ENCODE measurements at regions not wholly inside any gene's neighbourhood (a gene's known extent, or its start where the extent isn't known, plus 50 kb on each side); places are given as distances from the start of the nearest gene placed in this dataset.

GRCh38 chr20:52682237-52682636 lies 289.9 kb upstream of the TSHZ2 start:
- H2BK15ac ChIP-seq (ENCODE audit: low read depth, low read length), result no peak overlapping the region
- no peak overlapping the region for H2AK5ac ChIP-seq (ENCODE audit: low read depth, low read length)
- no peak overlapping the region for H2BK120ac ChIP-seq (ENCODE audit: low read depth, low read length)
- POLR2A ChIA-PET (ENCODE audit: unreplicated experiment), result no interaction called here
- H3K27me3 ChIP-seq (ENCODE audit: control insufficient read depth, insufficient read depth, low read length), result no peaks in the 10 kb centered on the region
- H4K8ac ChIP-seq (ENCODE audit: low read depth in 2 of 2, low read length in 2 of 2), result no peak overlapping the region
- no peak overlapping the region for H2BK20ac ChIP-seq (ENCODE audit: low read depth, low read length)
- no peak overlapping the region for H4K5ac ChIP-seq (ENCODE audit: low read depth, low read length)
- H2BK5ac ChIP-seq (ENCODE audit: low read depth, low read length, poor library complexity, severe bottlenecking), result no peak overlapping the region
- H3K4me2 ChIP-seq (ENCODE audit: low read depth, low read length), result no peak overlapping the region
- no peaks in the 10 kb centered on the region for H3K36me3 ChIP-seq (ENCODE audit: control insufficient read depth, insufficient read depth, low read length)
- H3K14ac ChIP-seq (replicated peaks; ENCODE audit: low read depth, low read length), result no peak overlapping the region
- H3K4me3 ChIP-seq (ENCODE audit: insufficient read depth, low read depth, low read length), result no peak overlapping the region
- no peaks in the 10 kb centered on the region for H3K9me1 ChIP-seq (ENCODE audit: insufficient read depth, low read length)
- H3K9ac ChIP-seq (ENCODE audit: low read depth, low read length), result no peak overlapping the region
- peaks cover 2% of the 10 kb centered on the region; the same call in 1 of the 2 replicates for H3K9me3 ChIP-seq (ENCODE audit: control insufficient read depth, insufficient read depth, low read length)
- ATAC-seq (ENCODE audit: low read depth) (no peak), DNase-seq (no peak)
- no peaks in the 10 kb centered on the region for H3K4me1 ChIP-seq (ENCODE audit: control insufficient read depth, insufficient read depth, low read length)
- intact Hi-C loops (cut with micrococcal nuclease) (no loop called here), dilution Hi-C loops (cut with HindIII; ENCODE audit: low sequenced_read_pairs, unreplicated experiment) (no loop called here), in situ Hi-C loops (cut with MboI; ENCODE audit: low sequenced_read_pairs) (no loop called here)
- no peak overlapping the region for H3K27ac ChIP-seq (ENCODE audit: insufficient read depth, low read length)
- no peak overlapping the region for H2AK9ac ChIP-seq (replicated peaks; ENCODE audit: low read depth, low read length, poor library complexity)
- H3K4ac ChIP-seq (ENCODE audit: low read depth, low read length), result no peak overlapping the region
- no TSS peak for BruUV-seq (replicated peaks)
- no CpG with 5 or more reads among the region's 1 CpG for WGBS, 2 experiments (ENCODE audit: extremely low coverage in 2 of 2, insufficient read length in 1 of 2)
- H4K20me1 ChIP-seq (ENCODE audit: insufficient read depth, low read length), result no peaks in the 10 kb centered on the region
- no peak overlapping the region for H3K23ac ChIP-seq (ENCODE audit: low read depth, low read length)
- H3K79me1 ChIP-seq (ENCODE audit: low read depth in 1 of 2, low read length in 2 of 2), result no peaks in the 10 kb centered on the region
- TF ChIP-seq MAFK (IDR thresholded peaks at IDR 0.05; ENCODE audit: low read depth, low read length) (no peak), FOS (IDR thresholded peaks at IDR 0.05; ENCODE audit: low read depth, low read length) (no peak), RAD21 (IDR thresholded peaks at IDR 0.05; ENCODE audit: low read length) (no peak), BHLHE40 (IDR thresholded peaks at IDR 0.05; ENCODE audit: low read depth, low read length) (no peak), USF2 (IDR thresholded peaks at IDR 0.05; ENCODE audit: low read depth, low read length) (no peak)
- no peak overlapping the region for H3K18ac ChIP-seq (ENCODE audit: low read depth, low read length)
- CTCF ChIA-PET, result no interaction called here
- H3K56ac ChIP-seq (ENCODE audit: extremely low read depth, insufficient read depth, low read length), result no peak overlapping the region
- H4K91ac ChIP-seq (ENCODE audit: insufficient read depth, low read depth, low read length), result no peak overlapping the region
- H2AFZ ChIP-seq (replicated peaks; ENCODE audit: low read length, poor library complexity), result no peak overlapping the region

Measured in IMR-90 (cell line).